ENCODE measurements at regions not wholly inside any gene's neighbourhood (a gene's known extent, or its start where the extent isn't known, plus 50 kb on each side); places are given as distances from the start of the nearest gene placed in this dataset.

DNA sequence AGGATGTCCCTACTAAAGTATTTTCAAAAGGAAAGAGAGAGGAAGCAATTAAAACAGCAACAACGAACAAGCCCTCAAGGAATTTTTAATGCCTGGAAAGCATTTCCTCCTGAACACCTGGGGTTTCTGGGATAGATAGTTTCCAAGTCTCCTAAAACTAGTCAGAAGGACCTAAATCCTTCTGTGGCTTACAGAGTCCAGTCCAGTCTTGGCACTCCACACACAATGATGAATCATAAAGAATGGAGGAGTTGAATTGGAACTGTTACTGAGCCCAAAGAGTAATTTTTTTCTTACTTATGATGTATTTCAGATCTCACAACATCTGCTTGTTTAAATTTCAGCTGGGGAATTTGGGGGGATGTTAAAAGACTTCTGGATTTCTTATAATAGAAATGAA, 144.6 kb upstream of the SETBP1 start:
- DNase-seq: no peak

DNA sequence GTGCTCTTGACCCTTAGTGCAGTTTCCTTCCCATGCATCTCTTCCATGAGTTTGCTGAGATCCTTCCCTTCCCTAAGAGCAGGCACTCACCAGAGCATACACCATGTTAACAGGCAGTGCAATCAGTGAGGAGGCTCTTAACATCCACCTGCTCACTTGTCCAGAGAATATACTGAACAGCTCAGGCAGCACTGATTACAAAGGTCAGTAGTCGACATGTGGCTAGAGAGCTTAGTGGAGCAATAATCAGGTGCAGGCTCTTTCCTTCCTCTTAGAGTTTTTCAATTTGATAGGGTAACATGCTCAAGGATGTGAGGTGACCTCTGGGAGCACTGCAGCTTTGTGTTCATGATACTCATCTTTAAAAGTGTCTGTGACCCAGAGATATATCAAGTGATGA, 144.1 kb upstream of the SETBP1 start:
- DNase-seq: no peak

DNA sequence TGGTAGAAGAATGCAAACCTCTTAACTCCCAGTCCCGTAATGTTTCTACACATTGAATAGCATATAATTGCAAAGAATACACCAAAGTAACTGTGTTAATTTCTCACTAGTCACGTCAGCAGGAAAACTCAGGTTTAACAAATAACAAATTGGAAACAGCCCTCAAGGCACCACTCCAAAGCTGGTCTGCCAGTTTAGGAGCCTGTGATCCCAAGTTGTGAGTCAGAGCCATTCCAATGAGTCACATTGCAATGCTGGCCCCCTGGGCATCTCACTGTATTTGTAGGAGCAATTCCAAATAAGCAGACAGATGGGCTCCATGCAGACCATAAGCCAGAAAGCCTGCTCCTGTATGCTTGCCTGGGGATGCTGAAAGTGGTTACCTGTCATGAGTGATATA, 143.2 kb upstream of the SETBP1 start:
- no peak for DNase-seq

DNA sequence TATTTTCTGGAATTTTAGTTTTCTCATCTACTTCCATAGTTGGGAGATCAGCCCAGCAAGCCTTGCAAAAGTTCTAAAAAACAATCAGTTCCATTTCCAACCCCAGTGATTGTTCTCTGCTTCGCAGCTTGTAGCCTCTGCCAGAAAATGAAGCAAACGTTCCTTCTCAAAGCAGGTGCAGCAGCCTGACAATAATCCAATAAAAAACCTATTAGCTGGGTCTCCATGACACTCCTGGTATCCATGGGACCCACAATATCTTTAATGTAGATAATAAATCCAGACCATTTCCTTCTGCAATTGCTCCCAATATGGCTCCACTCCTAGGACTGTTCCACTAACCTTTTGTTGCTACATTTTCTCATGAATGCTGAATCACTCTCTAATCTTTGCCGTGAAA, 140.8 kb upstream of the SETBP1 start:
- no peak for DNase-seq

DNA sequence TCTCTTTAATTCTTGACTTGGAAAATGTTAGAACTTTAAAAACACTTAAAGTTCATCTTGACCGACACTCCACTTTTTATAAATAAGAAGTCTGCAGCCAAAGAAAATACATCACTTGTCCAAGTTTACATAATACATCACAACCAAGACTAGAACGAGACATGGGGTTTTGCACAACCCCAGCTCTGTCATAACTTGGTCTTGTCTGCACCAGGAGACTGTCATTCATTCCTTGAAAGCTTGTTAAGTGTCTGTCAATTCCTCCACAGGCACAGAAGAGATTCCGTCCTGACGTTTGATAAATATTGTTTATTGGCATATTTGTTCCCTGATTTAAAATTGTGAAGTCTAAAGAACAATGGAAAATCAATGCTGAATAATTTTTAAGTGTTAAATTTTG, 139.5 kb upstream of the SETBP1 start:
- DNase-seq: no peak

DNA sequence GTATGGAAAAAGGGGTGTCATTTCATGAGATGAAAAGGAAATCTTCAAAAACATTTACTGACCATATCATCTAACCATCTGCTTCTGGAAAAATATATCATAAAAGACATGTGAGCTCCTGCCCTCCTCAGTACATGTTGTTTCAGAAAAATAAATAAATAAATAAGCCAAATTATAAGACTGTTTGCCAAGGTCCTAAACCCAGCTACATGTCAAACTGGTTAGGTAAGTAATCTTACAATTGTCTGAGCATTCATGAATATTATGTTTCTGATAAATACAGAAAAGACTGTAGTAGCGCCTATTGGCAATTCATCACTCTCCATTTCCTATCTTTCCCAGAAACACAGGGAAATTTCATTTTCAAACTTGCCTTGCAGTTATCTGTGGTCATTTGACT, 138.9 kb upstream of the SETBP1 start:
- no peak for DNase-seq

DNA sequence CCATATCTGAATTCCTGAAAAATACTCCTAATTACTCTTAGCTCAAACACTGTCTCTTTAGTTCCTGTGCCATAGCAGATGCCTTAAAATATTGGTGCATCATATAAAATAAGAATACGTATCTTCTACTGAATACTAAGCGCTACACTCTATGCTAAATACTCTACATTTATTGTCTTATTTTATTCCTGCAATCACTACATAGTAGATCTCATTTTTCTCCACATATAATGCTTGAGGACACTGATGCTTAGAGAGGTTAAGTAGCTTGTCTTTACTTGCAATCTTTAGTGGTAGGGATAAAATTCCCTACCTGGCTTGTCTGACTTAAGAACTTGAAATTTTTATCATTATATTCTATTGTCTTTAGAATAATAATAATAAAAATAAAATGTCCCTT, 137.3 kb upstream of the SETBP1 start:
- DNase-seq: no peak

DNA sequence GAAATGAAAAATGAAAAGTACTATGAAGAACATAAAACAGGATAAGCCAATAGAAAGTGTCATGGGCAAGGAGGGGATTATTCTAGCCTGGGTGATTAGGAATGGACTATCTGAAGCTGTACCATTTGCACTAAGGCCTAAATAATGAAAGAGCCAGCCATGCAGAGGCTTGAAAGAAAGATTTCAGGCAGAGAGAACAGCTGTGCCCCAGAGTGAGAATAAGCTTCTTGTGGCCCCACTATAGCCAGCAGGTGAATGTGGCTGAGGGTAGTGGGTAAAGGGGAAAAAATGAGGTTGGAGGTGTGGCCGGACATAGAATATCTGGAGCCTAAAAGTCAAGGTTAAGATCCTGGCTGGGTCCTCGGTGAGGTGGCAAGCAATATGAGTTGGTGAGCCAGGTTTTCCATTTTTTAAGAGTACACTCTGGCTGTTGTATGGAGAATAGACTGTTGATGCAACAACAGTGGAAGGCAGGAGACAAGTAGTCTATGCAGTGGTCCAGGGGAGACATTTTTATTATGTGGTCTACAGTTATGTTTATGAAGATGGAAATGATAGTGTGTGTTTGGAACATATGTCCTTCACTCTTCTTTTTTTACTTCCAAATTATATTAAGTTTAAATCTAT, 135.2 kb upstream of the SETBP1 start:
- DNase-seq: no peak

DNA sequence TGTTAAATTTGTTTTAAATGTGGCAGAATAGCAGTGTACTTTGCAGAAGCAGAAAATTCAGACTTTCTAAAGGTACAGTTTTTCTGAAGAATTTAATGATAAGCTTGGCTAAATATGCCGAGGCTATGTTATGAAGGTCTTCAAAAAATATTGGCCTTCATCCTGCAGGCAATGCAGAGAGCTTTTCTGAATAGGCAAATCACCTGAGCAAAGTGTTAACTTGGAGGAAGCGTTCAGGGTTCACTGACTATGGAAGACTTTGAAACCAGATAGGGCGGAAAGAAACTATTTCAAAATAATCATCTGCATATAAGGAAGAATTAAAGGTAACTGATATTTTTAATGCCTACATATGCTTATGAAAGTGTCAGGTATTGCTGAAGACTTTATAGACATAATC, 133.7 kb upstream of the SETBP1 start:
- no peak for DNase-seq

DNA sequence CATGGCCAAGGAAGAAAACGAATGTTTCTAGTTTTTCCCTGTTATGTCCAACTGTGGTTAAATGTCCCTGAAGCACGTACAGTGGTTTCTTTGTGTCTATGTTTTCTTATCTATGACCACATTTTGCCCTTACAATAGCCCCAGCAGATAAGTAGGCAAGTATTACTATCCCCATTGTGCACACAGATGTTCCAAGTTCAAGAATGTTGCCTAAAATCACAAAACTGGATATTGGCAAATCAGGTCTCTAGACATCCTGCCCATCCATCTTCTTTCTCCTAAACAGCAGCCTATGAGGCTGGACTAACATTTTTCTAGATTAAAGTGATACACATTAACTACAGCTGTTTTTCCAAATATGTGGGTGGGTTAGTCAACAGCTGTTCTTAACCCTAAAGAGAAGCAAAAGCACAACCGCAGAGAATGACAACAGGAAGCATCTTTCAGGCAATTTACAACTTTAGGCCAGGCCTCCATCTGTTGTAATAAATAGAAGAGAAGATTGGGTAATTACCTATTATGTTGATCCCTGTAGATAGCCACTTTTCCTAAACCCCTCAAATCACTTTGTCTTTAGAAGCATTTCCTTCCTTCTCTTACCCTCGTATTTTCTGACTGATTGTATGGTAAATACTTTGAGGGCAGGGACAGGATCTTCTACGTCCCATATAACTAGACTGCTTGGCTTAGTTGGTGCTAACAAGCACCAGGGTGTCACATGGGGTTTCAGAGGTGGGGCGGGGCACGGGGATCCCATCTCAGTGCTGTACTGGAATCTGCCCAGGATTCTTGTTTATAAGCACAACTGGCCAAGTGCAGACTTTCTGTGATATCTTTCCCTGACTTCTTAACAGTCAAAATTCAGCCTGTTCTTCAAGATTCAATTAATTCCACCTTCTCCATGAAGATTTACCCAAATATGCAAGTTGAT, 132.1 kb upstream of the SETBP1 start:
- no peak for DNase-seq

DNA sequence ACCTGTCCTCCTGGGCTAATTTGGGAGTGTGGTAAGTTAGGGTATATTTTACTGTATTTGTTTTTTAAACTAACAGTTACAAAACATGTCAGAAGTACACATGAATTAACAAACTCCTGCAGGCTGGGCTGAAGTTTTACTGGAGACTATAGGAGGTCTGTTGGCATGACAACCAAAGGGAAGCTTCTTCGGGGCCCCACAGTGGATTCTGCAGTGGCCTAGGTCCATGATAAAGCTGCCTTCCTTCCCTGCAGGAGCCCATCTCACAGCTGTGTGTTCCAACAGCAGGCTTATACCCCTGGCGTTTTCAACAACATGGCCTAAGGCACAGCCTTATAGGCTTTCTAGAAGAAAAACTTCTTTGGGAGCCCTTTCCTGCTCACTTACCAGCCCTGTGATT, 128.0 kb upstream of the SETBP1 start:
- DNase-seq: no peak

DNA sequence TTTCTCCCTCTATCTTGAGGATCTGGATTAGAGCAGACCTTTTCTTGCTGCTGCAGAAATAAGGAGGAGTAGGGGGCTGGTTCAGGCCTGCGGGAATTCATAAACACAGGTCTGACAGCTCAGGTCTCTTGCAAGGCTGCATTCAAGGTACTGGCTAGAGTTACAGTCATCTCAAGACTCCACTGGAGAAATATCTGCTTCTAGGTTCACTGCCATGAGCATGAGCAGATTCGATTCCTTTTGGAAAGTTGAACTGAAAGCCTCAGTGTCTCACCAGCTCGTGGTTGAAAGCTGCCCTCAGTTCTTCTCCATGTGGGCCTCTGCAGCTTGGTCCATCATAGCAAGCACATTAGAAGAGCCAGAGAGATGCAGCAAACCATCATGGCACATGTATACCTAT, 124.4 kb upstream of the SETBP1 start:
- DNase-seq: no peak

DNA sequence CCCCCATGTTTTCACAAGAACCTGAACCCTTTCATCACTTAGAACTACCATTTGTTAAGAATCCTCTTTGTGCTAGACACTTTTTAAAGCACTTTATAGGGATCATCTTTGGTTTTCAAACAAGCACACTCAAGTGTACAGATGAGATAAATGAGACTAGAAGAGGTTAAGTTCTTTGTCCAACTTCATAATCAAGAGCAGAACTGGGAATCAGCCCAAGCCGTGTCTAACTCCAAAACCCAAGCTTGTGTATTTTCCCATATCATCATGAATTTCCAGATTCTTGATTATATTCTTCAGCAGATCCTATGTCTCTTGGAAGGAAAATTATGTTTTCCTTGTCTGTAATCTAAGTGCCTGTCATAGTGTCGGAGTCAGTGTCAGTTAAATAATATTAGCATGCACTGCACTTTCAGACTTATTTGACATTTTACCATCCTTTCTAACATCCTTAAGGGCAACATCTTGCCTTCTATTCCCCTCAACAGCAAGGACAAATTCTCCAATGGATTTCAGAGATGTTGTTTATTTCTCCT, 123.0 kb upstream of the SETBP1 start:
- DNase-seq: no peak

DNA sequence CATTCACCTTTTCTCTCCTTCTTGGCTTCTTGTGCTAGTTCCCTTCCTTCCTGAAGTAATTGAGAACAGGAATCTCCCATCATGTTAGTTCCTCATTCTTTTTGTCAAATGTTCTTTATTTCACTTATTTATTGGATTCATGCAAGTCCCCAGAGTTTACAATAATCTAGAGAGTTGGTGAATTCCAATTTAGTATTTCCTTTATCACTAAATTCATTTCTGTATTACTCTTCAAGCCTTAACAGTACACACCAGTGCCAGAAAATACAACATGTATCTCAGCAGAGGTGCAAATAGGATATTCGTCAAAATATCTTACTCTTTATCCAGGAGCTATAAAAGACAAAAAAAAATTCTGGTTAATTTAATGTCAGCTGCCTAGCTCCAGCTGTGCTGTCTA, 121.9 kb upstream of the SETBP1 start:
- DNase-seq: no peak

DNA sequence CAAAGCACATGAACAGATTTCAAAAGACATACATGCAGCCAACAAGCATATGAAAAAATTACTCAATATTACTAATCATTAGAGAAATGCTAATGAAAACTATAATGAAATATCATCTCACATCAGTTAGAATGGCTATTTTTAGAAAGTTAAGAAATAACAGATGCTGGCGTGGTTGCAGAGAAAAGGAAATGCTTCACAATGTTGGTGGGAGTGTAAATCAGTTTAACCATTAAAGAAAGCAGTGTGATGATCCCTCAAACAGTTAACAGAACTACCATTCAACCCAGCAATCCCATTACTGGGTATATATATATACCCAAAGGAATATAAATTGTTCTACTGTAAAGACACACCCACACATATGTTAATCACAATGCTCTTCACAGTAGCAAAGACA, 117.7 kb upstream of the SETBP1 start:
- no peak for DNase-seq

DNA sequence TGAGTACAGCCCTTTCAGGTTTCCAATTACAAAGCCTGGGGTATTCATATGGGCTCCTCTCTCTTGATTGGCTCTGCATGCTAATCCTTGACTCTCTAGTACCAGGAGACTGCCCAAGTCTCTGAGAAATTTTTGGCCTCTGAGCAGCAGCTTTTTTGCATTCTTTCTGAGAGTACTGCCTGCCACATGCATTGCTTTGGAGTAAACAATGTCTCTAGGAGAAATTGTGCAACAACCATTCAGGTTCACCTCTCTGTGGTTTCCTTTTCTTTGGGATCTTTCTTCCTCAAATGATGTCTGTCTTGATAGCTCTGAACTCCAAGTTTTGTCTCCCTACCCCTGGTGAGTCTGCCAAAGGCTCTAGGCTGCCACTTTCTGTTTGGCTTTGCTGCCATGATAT, 115.8 kb upstream of the SETBP1 start:
- peak in 2 of 51 donors; percentile 2 to 32 for DNase-seq

DNA sequence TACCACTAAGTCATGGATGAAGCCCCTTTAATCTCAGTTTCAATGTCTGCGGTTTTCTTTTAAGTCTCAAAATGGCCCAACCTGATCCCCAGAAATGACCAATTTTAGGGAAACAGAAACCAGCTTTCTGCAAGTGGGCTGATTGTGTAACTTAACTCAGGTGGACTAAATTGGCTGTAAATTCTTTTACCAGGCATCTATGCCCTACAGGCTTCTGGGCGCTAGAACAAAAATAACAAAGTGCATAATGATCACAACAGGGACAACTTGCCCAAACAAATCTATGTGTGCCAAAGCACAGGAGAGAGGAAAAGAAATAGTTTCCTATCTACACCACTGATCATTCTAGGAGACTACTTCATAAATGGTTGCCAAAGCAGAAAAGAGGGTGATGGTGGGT, 112.3 kb upstream of the SETBP1 start:
- DNase-seq: no peak

DNA sequence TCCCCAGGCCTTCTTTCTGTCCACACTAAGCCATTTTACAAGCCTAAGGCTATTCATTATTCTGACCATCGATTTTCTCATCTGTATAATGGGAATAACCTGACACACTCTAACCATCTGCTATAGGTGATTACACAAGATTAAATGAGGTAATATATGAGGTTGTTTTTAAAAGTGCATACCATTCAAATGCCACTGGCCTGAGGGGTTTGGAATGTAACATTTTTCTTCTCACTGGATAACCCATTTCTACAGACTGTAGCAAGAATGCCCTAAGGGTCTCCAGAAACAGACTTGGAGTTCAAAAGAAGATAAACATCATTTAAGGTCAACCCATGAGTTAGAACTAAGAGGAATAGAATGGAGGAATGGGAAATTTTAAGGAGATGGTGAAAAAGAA, 111.7 kb upstream of the SETBP1 start:
- no peak for DNase-seq

DNA sequence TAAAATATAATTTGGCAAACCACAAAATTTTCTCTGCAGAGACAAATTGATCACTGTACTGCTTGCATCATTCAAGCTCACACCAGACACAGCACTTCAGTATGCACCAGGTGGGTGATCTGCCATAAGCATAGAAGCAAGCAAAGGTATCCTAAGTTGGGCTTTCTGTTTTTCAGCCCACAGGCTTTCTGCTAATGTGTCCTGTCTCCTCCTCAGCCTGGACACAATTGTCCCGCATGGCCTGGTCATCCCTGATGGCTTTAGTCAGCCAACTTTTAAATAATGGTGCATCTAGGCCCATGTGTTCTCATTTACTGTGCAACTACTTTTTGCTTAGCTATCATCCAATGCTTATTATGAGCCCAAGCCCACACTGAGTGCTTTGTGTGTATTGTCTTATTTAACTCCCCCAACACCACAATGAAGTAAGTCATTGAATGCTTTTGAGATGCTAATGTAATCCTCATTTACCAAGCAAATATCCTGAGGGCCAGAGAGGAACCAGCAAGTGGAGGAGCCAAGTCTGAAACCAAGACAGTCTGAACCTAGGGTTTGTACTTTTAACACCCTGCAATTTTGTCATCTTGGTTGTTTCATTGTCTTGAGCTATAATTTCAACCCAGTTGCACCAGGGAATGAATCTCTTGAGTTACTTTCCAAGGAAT, 111.2 kb upstream of the SETBP1 start:
- no peak for DNase-seq

DNA sequence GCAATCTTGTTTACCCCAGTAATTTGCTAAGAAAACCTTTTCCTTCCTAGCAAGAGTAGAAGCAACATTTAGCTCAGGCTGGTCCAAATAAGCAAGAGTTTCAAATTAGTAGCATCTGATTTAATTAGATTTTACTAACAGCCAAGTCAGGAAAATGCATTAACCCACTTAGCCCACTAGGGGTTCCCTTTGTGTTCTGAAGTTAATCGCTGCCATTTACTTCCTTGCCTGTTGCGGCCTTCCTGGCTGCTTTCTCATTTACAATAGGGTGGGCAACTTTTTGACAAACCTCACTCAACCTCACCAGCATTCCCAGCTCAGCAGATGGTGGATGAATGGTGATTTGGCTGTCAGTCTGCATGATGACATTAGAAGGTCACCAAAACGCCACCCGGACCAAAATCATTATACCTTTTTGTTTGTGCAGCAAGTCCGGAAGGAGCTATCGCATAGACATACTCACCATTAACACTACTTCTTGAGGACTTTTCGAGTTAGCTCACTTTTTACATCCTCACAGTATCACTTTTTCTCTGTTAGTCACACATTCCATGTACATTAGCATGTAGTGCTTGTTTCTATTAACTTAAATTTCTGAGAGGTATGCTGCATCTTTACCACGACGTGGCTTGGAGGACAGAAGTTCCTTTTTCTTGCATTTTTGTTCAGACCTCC, 101.5 kb upstream of the SETBP1 start:
- no peak for DNase-seq

DNA sequence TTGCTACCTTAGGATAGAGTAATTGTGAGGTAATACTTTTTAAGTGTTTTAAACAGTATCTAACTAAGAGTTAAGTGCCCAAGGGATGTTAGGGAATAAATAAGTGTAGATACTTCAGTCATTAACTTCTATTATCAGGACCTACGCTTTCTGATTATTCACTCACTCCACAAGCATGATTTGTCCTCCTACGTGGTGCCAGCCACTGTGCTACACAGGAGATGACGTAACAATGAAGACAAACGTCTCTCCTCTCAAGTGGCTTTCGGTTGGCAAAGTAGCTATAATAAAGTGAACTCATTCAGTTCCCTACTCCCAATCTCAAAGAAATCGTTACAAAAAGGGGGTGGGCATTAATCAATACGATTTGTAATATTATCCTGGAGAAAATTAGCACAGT, 100.9 kb upstream of the SETBP1 start:
- no peak for DNase-seq

DNA sequence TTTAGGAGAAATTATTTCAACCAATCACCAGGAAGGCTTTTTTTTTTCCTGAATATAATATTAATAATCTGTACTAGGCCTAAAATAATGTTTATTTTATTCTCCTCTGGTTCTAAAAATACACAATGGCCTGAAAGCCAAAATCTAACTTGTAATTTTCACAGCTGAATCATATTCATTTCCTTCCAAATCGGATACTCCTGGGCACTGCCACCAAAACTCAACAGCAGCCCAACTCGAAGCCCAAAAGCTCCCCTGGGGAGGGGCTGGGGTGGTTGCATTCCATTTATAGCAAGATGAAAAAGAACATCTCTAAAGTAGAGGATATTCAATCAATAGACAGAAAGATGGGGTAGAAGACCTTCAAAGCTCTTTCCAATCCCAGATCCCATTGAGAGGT, 100.5 kb upstream of the SETBP1 start:
- no peak for DNase-seq
